WTC11 (cell line): ENCODE measurements at regions not wholly inside any gene's neighbourhood (a gene's known extent, or its start where the extent isn't known, plus 50 kb on each side); places are given as distances from the start of the nearest gene placed in this dataset.
A peak's percentile ranks its signal among the peaks of the same experiment; 100 is the strongest.
"Not testable (repeated sequence)": the region's sequence is repeated elsewhere in the genome, so short reads cannot be mapped to it uniquely, and the experiment has no call there.

Experiments used
- ATAC-seq: fragments of 200-7000 bp; cut with Tn5 transposase; 2 replicates; pipeline ENCODE4 v1.10.0; 2021; ENCODE audit warnings: mild to moderate bottlenecking, moderate library complexity
- CTCF ChIA-PET: fragments of 300-600 bp; sonication (Branson Sonifier 250); formaldehyde crosslinking; loops from one replicate; lab custom pipeline; 2021; ENCODE audit warnings: antibody characterized with exemption; lab: Charles Lee
- POLR2A ChIA-PET: fragments of 350-600 bp; sonication (Branson Sonifier 250); formaldehyde crosslinking; loops from one replicate; lab custom pipeline; 2021; ENCODE audit warnings: antibody characterized with exemption; lab: Charles Lee
- DNase-seq: peaks from one replicate; pipeline ENCODE4 v3.0.0; 2021; ENCODE audit warnings: low spot score
- H3K27ac Mint-ChIP-seq: 2 replicates; pipeline ENCODE4 v1.8.0; 2021; ENCODE audit warnings: mixed read lengths
- H3K27me3 Mint-ChIP-seq: 2 replicates; pipeline ENCODE4 v1.8.0; 2021; ENCODE audit warnings: low read depth, mild to moderate bottlenecking, moderate library complexity, mixed read lengths
- H3K36me3 Mint-ChIP-seq: 2 replicates; pipeline ENCODE4 v1.8.0; 2021; ENCODE audit warnings: mixed read lengths
- H3K4me1 Mint-ChIP-seq: 2 replicates; pipeline ENCODE4 v1.8.0; 2022; ENCODE audit warnings: mixed read lengths
- H3K4me3 Mint-ChIP-seq: 2 replicates; pipeline ENCODE4 v1.8.0; 2021; ENCODE audit warnings: mild to moderate bottlenecking, moderate library complexity, mixed read lengths
- H3K9me3 Mint-ChIP-seq: 2 replicates; pipeline ENCODE4 v1.8.0; 2021; ENCODE audit warnings: mixed read lengths
- CTCF ChIP-seq: fragments of 200-600 bp; IDR thresholded peaks from 2 replicates; pipeline ENCODE4 v1.8.0; 2022; ENCODE audit warnings: antibody characterized with exemption
- ERG ChIP-seq: fragments of 250-450 bp; sonication (Bioruptor Pico); IDR thresholded peaks from 2 replicates; pipeline ENCODE4 v1.8.0; 2021; ENCODE audit warnings: mild to moderate bottlenecking
- FOXP4 ChIP-seq: sonication (generic); formaldehyde crosslinking; IDR thresholded peaks from 2 replicates; pipeline ENCODE4 v1.8.0; 2022; ENCODE audit warnings: mild to moderate bottlenecking, missing genetic modification reagents
- IRF1 ChIP-seq: sonication (generic); formaldehyde crosslinking; IDR thresholded peaks from 2 replicates; pipeline ENCODE4 v1.8.0; 2023; ENCODE audit warnings: missing genetic modification reagents
- IRF2 ChIP-seq: sonication (generic); formaldehyde crosslinking; IDR thresholded peaks from 2 replicates; pipeline ENCODE4 v1.8.0; 2022; ENCODE audit warnings: low read depth, missing genetic modification reagents, borderline replicate concordance
- MAX ChIP-seq: sonication (generic); formaldehyde crosslinking; IDR thresholded peaks from 2 replicates; pipeline ENCODE4 v1.8.0; 2022; ENCODE audit warnings: mild to moderate bottlenecking, missing genetic modification reagents
- MLX ChIP-seq: sonication (generic); formaldehyde crosslinking; IDR thresholded peaks from 2 replicates; pipeline ENCODE4 v1.8.1; 2023; ENCODE audit warnings: mild to moderate bottlenecking, missing genetic modification reagents, moderate library complexity
- NFYB ChIP-seq: sonication (generic); formaldehyde crosslinking; conservative IDR thresholded peaks from 2 replicates; pipeline ENCODE4 v1.8.0; 2022; ENCODE audit warnings: low read depth, missing genetic modification reagents
- NR1H2 ChIP-seq: sonication (generic); formaldehyde crosslinking; IDR thresholded peaks from 2 replicates; pipeline ENCODE4 v1.9.0; 2021; ENCODE audit warnings: mild to moderate bottlenecking, moderate library complexity, missing genetic modification reagents
- NR3C1 ChIP-seq: sonication (generic); formaldehyde crosslinking; conservative IDR thresholded peaks from 2 replicates; pipeline ENCODE4 v1.8.1; 2023; ENCODE audit warnings: low read depth, mild to moderate bottlenecking, missing genetic modification reagents
- OVOL2 ChIP-seq: fragments of 250-450 bp; sonication (Bioruptor Pico); IDR thresholded peaks from 2 replicates; pipeline ENCODE4 v1.9.0; 2021; ENCODE audit warnings: mild to moderate bottlenecking, borderline replicate concordance
- RELA ChIP-seq: sonication (generic); formaldehyde crosslinking; IDR thresholded peaks from 2 replicates; pipeline ENCODE4 v1.8.1; 2022; ENCODE audit warnings: missing genetic modification reagents, mild to moderate bottlenecking, borderline replicate concordance
- SOX15 ChIP-seq: fragments of 250-450 bp; sonication (Bioruptor Pico); IDR thresholded peaks from 2 replicates; pipeline ENCODE4 v1.9.0; 2021; ENCODE audit warnings: mild to moderate bottlenecking
- TEAD1 ChIP-seq: sonication (generic); formaldehyde crosslinking; IDR thresholded peaks from 2 replicates; pipeline ENCODE4 v1.8.0; 2022; ENCODE audit warnings: mild to moderate bottlenecking, missing genetic modification reagents
- ZBTB21 ChIP-seq: sonication (generic); formaldehyde crosslinking; IDR thresholded peaks from 2 replicates; pipeline ENCODE4 v1.8.1; 2023; ENCODE audit warnings: mild to moderate bottlenecking, missing genetic modification reagents, borderline replicate concordance
- ZNF219 ChIP-seq: sonication (generic); formaldehyde crosslinking; IDR thresholded peaks from 2 replicates; pipeline ENCODE4 v1.8.0; 2023; ENCODE audit warnings: missing genetic modification reagents, mild to moderate bottlenecking, borderline replicate concordance
- ZNF423 ChIP-seq: fragments of 250-450 bp; sonication (Bioruptor Pico); IDR thresholded peaks from 2 replicates; pipeline ENCODE4 v2.1.2; 2022; ENCODE audit warnings: mild to moderate bottlenecking, moderate library complexity
- ZNF425 ChIP-seq: fragments of 250-450 bp; sonication (Bioruptor Pico); conservative IDR thresholded peaks from 2 replicates; pipeline ENCODE4 v1.9.0; 2021; ENCODE audit warnings: mild to moderate bottlenecking

- H3K36me3 Mint-ChIP-seq, H3K9me3 Mint-ChIP-seq, ATAC-seq, H3K27ac Mint-ChIP-seq, DNase-seq: not testable (repeated sequence)
- Mint-ChIP-seq H3K27me3 (peaks cover 22% of the 10 kb centered on the region), H3K4me1 (peaks cover 13% of the 10 kb centered on the region), H3K4me3 (peak overlapping the region; percentile 59)
- ChIA-PET CTCF (interaction anchor here (0.6 to 8.3 kb wide), 11 partner anchors 16 to 534 kb away, joined by 3 to 99 read pairs (median 4); no protein-coding TSS in a partner anchor), POLR2A (interaction anchor here (0.9 kb wide), 1 partner anchor 137 kb away, joined by 3 read pairs; no protein-coding TSS in a partner anchor)
- 0 out of 2 replicates have a peak, but pooled peaks have one; percentile 11 for TF ChIP-seq MAX (CRISPR knock-in tag)
- TF ChIP-seq, all 79 proteins: peak for 1; not testable (repeated sequence) for 78
Observed at GRCh38 chr15:31440216-31440615, 113.6 kb downstream of the KLF13 start.

- Mint-ChIP-seq H3K4me1 (peaks cover 7% of the 10 kb centered on the region), H3K27ac (no peak overlapping the region), H3K27me3 (peaks cover 22% of the 10 kb centered on the region), H3K9me3 (no peaks in the 10 kb centered on the region), H3K36me3 (no peaks in the 10 kb centered on the region), H3K4me3 (peak overlapping the region; percentile 59)
- TF ChIP-seq MLX (CRISPR knock-in tag) (no peak), MAX (CRISPR knock-in tag) (0 out of 2 replicates have a peak, but pooled peaks have one; percentile 3), ZNF425 (no peak), RELA (no peak)
- no peak for DNase-seq
- ATAC-seq, result peak; percentile 43
- ChIA-PET CTCF (interaction anchor here (0.6 to 8.3 kb wide), 7 partner anchors 15 to 534 kb away, joined by 3 to 99 read pairs (median 4); no protein-coding TSS in a partner anchor), POLR2A (interaction anchor here (0.9 kb wide), 1 partner anchor 138 kb away, joined by 3 read pairs; no protein-coding TSS in a partner anchor)
Observed at GRCh38 chr15:31440754-31441311, 114.2 kb downstream of the KLF13 start.

- Mint-ChIP-seq H3K9me3 (no peaks in the 10 kb centered on the region), H3K36me3 (no peaks in the 10 kb centered on the region), H3K4me1 (peaks cover 6% of the 10 kb centered on the region), H3K4me3 (peak overlapping the region; percentile 3; the same call in 1 of the 2 replicates), H3K27ac (no peak overlapping the region), H3K27me3 (peaks cover 22% of the 10 kb centered on the region)
- CTCF ChIA-PET, result interaction anchor here (0.7 to 8.3 kb wide), 7 partner anchors 12 to 313 kb away, joined by 3 to 99 read pairs (median 4); no protein-coding TSS in a partner anchor
- ATAC-seq, result no peak
- POLR2A ChIA-PET, result no interaction called here
- no peak for DNase-seq
- TF ChIP-seq NR1H2 (CRISPR knock-in tag) (no peak), NFYB (CRISPR knock-in tag) (no peak)
Observed at GRCh38 chr15:31442226-31442625, 115.6 kb downstream of the KLF13 start.

- H3K27ac Mint-ChIP-seq, result no peak overlapping the region
- no peaks in the 10 kb centered on the region for H3K36me3 Mint-ChIP-seq
- CTCF ChIA-PET, result interaction anchor here (0.6 to 8.3 kb wide), 9 partner anchors 12 to 314 kb away, joined by 3 to 99 read pairs (median 4); no protein-coding TSS in a partner anchor
- DNase-seq (no peak), ATAC-seq (peak; percentile 68)
- no peak overlapping the region for H3K4me3 Mint-ChIP-seq
- peaks cover 22% of the 10 kb centered on the region for H3K27me3 Mint-ChIP-seq
- POLR2A ChIA-PET, result no interaction called here
- peaks cover 6% of the 10 kb centered on the region for H3K4me1 Mint-ChIP-seq
- H3K9me3 Mint-ChIP-seq, result no peaks in the 10 kb centered on the region
- TF ChIP-seq IRF2 (CRISPR knock-in tag), result no peak
- TF ChIP-seq TEAD1 (CRISPR knock-in tag), result no peak
- TF ChIP-seq ZBTB21 (CRISPR knock-in tag), result no peak
- no peak for TF ChIP-seq ERG (CRISPR knock-in tag)
- no peak for TF ChIP-seq CTCF
- TF ChIP-seq IRF1 (CRISPR knock-in tag), result no peak
- TF ChIP-seq ZNF219 (CRISPR knock-in tag), result no peak
- no peak for TF ChIP-seq ZNF423
- no peak for TF ChIP-seq NR3C1 (CRISPR knock-in tag)
- TF ChIP-seq RELA, result no peak
- no peak for TF ChIP-seq OVOL2 (CRISPR knock-in tag)
- no peak for TF ChIP-seq SOX15 (CRISPR knock-in tag)
- TF ChIP-seq FOXP4, result no peak
Observed at GRCh38 chr15:31442699-31443111, 116.1 kb downstream of the KLF13 start.
